C4-2B (cell line): ENCODE measurements at regions not wholly inside any gene's neighbourhood (a gene's known extent, or its start where the extent isn't known, plus 50 kb on each side); places are given as distances from the start of the nearest gene placed in this dataset.

Experiments
- ZFX ChIP-seq: fragments of 450-650 bp; IDR thresholded peaks from 2 replicates; pipeline ENCODE4 v1.6.1; 2017
- TF ChIP-seq, protein P1 (sequence below): fragments of 450-650 bp; conservative IDR thresholded peaks from 2 replicates; pipeline ENCODE4 v1.5.1; 2017; ENCODE audit warnings: mild to moderate bottlenecking

DNA sequence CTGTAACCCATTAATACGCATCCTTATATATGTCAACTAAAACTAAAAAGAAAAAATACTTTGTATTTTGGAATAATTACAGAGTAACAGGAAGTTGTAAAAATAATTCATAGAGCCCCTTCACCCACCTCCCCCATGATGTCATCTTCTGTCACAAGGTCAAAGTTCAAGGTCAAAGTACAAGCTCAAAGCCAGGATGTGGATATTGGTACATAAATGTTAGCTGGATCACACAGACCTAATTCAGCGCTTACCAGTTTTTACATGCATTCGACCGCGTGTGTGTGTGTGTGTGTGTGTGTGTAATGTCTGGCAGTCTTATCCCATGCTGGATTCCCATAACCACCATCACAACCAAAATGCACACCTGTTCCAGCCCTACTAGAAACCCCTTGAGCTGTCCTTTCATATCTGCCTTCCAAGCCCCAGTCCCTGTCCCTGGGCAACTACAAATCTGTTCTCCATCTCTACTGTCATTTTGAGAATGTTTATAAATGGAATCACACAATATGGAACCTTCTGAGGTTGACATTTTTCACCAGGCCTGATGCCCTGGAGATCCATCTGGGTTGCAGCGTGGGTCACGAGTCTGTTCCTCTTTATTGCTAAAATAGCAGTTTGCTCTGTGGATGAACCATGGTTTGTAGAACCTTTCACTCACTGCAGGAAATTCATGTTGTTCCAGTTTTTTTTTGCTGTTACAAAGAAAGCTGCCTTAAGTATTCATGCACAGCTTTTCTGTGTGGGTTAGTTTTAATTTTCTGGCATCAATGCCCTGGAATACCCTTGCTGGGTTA is 153.6 kb upstream of the PITRM1 start:
- TF ChIP-seq, protein P1, sequence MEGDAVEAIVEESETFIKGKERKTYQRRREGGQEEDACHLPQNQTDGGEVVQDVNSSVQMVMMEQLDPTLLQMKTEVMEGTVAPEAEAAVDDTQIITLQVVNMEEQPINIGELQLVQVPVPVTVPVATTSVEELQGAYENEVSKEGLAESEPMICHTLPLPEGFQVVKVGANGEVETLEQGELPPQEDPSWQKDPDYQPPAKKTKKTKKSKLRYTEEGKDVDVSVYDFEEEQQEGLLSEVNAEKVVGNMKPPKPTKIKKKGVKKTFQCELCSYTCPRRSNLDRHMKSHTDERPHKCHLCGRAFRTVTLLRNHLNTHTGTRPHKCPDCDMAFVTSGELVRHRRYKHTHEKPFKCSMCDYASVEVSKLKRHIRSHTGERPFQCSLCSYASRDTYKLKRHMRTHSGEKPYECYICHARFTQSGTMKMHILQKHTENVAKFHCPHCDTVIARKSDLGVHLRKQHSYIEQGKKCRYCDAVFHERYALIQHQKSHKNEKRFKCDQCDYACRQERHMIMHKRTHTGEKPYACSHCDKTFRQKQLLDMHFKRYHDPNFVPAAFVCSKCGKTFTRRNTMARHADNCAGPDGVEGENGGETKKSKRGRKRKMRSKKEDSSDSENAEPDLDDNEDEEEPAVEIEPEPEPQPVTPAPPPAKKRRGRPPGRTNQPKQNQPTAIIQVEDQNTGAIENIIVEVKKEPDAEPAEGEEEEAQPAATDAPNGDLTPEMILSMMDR = no peak
- TF ChIP-seq ZFX = no peak
